Upper lobe of right lung (tissue), 1 donor: ENCODE measurements at regions not wholly inside any gene's neighbourhood (a gene's known extent, or its start where the extent isn't known, plus 50 kb on each side); places are given as distances from the start of the nearest gene placed in this dataset.

Experiments used
- ATAC-seq: fragments of 200-7000 bp; cut with Tn5 transposase; one replicate; pipeline ENCODE4 v1.9.1; 2020; ENCODE audit warnings: mild to moderate bottlenecking, moderate library complexity
- DNase-seq: peaks from one replicate; pipeline ENCODE4 v3.0.0-alpha.2; 2020
- H3K27ac ChIP-seq: fragments of 200-600 bp; one replicate; pipeline ENCODE4 v1.8.0; 2022
- H3K27me3 ChIP-seq: fragments of 200-600 bp; one replicate; pipeline ENCODE4 v1.8.0; 2022; ENCODE audit warnings: mild to moderate bottlenecking
- H3K36me3 ChIP-seq: fragments of 200-600 bp; one replicate; pipeline ENCODE4 v1.8.0; 2022
- H3K4me1 ChIP-seq: fragments of 200-600 bp; one replicate; pipeline ENCODE4 v1.8.0; 2022
- H3K4me3 ChIP-seq: fragments of 200-600 bp; one replicate; pipeline ENCODE4 v1.8.0; 2022; ENCODE audit warnings: mild to moderate bottlenecking
- H3K9me3 ChIP-seq: fragments of 200-600 bp; one replicate; pipeline ENCODE4 v1.8.0; 2022
- CTCF ChIP-seq: fragments of 200-600 bp; IDR thresholded peaks from one replicate; pipeline ENCODE4 v1.8.0; 2022; ENCODE audit warnings: antibody characterized with exemption
- intact Hi-C: fragments of 100-400 bp; cut with DNase I; formaldehyde crosslinking; loops from one replicate; pipeline ENCODE4 v1.11.0; 2022
- donor health status: DM: no; HTN: yes; CAD: no; lungs with severe emphysema.

- no peaks in the 10 kb centered on the region for H3K4me1 ChIP-seq
- no peak overlapping the region for H3K4me3 ChIP-seq
- H3K36me3 ChIP-seq, result no peaks in the 10 kb centered on the region
- peaks cover 4% of the 10 kb centered on the region for H3K9me3 ChIP-seq
- intact Hi-C loops, result no loop called here
- DNase-seq, result no peak
- H3K27ac ChIP-seq, result no peak overlapping the region
- ATAC-seq, result no peak
- TF ChIP-seq CTCF, result no peak
- no peaks in the 10 kb centered on the region for H3K27me3 ChIP-seq
Measured at GRCh38 chr22:47432683-47433082, 670.2 kb downstream of the TBC1D22A start.

GRCh38 chr22:47423861-47424820, 661.7 kb downstream of the TBC1D22A start:
- H3K4me3 ChIP-seq, result no peak overlapping the region
- no peaks in the 10 kb centered on the region for H3K36me3 ChIP-seq
- no peaks in the 10 kb centered on the region for H3K4me1 ChIP-seq
- H3K27me3 ChIP-seq, result no peaks in the 10 kb centered on the region
- TF ChIP-seq CTCF, result no peak
- ATAC-seq (no peak), DNase-seq (no peak)
- intact Hi-C loops, result no loop called here
- H3K27ac ChIP-seq, result no peak overlapping the region
- peaks cover 4% of the 10 kb centered on the region for H3K9me3 ChIP-seq

GRCh38 chr22:47423266-47423665, 660.8 kb downstream of the TBC1D22A start:
- no peaks in the 10 kb centered on the region for H3K36me3 ChIP-seq
- H3K4me1 ChIP-seq, result no peaks in the 10 kb centered on the region
- H3K27ac ChIP-seq, result no peak overlapping the region
- H3K27me3 ChIP-seq, result no peaks in the 10 kb centered on the region
- no peaks in the 10 kb centered on the region for H3K9me3 ChIP-seq
- no peak for TF ChIP-seq CTCF
- no peak overlapping the region for H3K4me3 ChIP-seq
- intact Hi-C loops, result no loop called here
- ATAC-seq, result no peak
- no peak for DNase-seq

- no peak overlapping the region for H3K27ac ChIP-seq
- intact Hi-C loops, result no loop called here
- no peaks in the 10 kb centered on the region for H3K9me3 ChIP-seq
- no peaks in the 10 kb centered on the region for H3K4me1 ChIP-seq
- DNase-seq (no peak), ATAC-seq (no peak)
- H3K4me3 ChIP-seq, result no peak overlapping the region
- no peaks in the 10 kb centered on the region for H3K36me3 ChIP-seq
- H3K27me3 ChIP-seq, result no peaks in the 10 kb centered on the region
- TF ChIP-seq CTCF, result no peak
Measured at GRCh38 chr22:47422736-47423135, 660.3 kb downstream of the TBC1D22A start.

GRCh38 chr22:47421846-47422245, 659.4 kb downstream of the TBC1D22A start:
- ATAC-seq, result no peak

More at GRCh38 chr22:47421846-47422245, 659.4 kb downstream of the TBC1D22A start:
- no peaks in the 10 kb centered on the region for H3K4me1 ChIP-seq
- intact Hi-C loops, result no loop called here
- DNase-seq, result no peak
- no peak overlapping the region for H3K4me3 ChIP-seq
- no peaks in the 10 kb centered on the region for H3K27me3 ChIP-seq
- no peaks in the 10 kb centered on the region for H3K36me3 ChIP-seq
- TF ChIP-seq CTCF, result no peak
- H3K27ac ChIP-seq, result no peak overlapping the region
- H3K9me3 ChIP-seq, result no peaks in the 10 kb centered on the region
